ENCODE measurements at regions not wholly inside any gene's neighbourhood (a gene's known extent, or its start where the extent isn't known, plus 50 kb on each side); places are given as distances from the start of the nearest gene placed in this dataset.

DNA sequence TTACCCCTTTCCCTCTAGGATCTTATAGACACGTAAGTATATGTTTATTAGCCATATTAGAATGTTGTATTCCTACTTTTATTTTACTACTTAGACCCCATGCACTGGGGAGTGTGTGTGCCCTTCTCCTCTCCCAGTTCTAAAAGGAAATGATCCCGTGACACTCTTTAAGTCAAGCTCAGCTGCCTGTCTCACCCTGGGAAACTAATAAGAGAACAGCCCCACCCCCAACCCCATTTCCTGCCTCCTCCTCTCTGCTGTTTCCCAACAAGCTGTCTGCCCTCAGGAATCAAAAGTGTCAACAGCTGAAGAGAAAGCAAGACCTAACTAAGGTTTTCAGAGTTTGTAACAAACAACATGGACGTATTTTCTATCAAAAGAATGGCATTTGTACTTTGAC, 92.6 kb upstream of the VAV3 start:
- no peak for TF ChIP-seq POLR2A (IDR thresholded peaks at IDR 0.05)
- no peak for TF ChIP-seq CTCF (IDR thresholded peaks at IDR 0.05)
- TF ChIP-seq POLR2AphosphoS5 (IDR thresholded peaks at IDR 0.05): no peak

Measured in transverse colon (tissue), 4 donors.